ENCODE measurements at regions not wholly inside any gene's neighbourhood (a gene's known extent, or its start where the extent isn't known, plus 50 kb on each side); places are given as distances from the start of the nearest gene placed in this dataset.

GRCh38 chr3:18044191-18044590, 301.8 kb upstream of the TBC1D5 start:
- DNase-seq (ENCODE audit: low spot score), result no peak

DNA sequence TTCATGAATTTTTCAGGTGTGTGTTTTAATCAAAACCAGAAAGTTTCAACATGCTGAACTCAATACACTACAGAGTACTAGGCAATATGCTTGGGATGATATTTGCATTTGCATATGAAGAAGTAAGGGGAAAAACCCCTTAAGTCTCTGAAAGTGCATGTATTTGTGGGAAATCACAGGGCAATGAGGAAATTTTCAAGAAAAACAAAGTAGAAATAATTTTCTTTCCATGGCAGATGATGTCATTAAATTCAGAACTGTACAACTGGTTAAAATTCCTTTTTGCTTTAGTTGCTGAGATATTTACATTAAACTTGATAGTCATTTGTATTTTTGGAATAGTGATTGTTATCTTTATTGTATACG, 294.0 kb upstream of the TBC1D5 start:
- DNase-seq (ENCODE audit: low spot score), result no peak

GRCh38 chr3:18035641-18036449, 293.4 kb upstream of the TBC1D5 start:
- no peak for DNase-seq (ENCODE audit: low spot score)

DNA sequence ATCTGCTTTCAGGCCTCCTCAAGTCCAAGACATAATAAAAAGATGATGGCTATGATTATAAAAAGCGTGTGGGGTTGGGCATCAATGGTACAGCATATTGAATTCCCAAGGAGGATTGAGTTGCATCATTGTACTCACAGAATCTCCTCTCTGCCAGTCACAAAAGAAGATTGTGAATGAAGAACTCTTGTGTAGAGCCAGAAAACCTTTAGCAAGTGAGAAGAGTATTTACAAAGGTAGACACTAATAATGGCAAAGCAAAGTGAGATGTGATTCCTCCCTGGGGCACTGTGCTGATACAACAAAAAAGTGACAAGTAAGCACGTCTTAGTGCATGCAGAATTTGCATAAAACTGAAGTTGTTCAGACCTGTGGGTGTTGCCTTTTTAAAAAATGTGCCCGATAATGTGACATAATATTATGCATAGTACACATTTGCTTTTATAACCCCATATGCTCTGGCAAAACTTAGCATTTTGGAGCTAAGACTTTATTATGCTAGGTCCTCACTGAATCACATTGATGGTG, 291.2 kb upstream of the TBC1D5 start:
- DNase-seq (ENCODE audit: low spot score), result no peak

GRCh38 chr3:18030371-18030870, 288.0 kb upstream of the TBC1D5 start:
- no peak for DNase-seq (ENCODE audit: low spot score)

GRCh38 chr3:18027161-18027939, 284.9 kb upstream of the TBC1D5 start:
- no peak for DNase-seq (ENCODE audit: low spot score)

DNA sequence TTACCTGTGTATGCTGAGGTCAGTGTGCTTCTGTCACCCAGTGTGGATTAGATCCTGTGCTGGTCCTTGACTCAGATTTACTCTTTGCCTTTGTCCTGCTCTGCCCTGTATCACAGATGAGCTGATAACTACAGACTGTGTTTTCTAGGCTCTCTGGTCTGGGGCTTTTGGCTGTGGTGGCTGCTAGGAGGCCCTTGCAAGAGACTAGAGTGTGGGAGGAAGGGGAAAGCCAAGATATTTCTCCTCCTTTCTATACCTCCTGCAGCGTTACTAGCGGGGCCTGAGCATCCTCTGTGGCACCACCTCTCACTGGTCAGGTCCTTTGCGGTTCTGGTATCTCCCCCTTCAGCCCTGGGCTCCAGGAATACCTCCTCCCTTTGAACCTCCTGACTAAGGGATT, 282.3 kb upstream of the TBC1D5 start:
- no peak for DNase-seq (ENCODE audit: low spot score)

GRCh38 chr3:18019161-18019495, 276.7 kb upstream of the TBC1D5 start:
- no peak for DNase-seq (ENCODE audit: low spot score)

GRCh38 chr3:18018491-18019160, 276.2 kb upstream of the TBC1D5 start:
- no peak for DNase-seq (ENCODE audit: low spot score)

DNA sequence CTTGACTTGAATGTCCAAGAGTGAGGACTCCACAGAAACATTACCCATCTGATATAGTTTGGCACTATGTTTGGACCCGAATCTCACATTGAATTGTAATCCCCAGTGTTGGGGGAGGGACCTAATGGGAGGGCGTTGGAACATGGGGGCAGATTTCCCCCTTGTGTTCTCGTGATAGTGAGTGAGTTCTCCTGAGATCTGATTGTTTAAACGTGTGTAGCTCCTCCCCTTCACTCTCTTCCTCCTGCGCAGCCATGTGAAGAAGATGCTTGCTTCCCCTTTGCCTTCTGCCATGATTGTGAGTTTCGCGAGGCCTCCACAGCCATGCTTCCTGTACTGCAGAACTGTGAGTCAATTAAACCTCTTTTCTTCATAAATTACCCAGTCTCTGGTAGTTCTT, 273.9 kb upstream of the TBC1D5 start:
- DNase-seq (ENCODE audit: low spot score), result no peak

DNA sequence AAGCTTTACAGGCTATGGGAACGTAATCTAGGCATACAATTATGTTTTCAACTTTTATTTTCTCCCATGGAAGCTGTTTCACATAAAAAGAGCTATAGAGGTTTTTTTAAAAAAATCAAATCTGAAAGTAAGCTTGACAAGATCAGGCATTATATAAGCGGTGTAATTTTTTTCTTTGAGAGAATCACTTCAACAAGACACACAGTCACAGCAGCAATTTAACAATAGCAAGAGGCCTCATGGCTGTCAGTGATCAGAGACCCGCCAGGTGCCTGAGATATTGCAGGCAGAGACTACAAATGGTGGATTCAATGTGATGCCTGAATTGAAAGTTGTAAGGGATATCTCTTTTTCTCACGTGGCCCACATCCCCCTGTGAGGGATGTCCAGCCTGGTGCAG, 270.5 kb upstream of the TBC1D5 start:
- DNase-seq (ENCODE audit: low spot score), result no peak

- no peak for DNase-seq (ENCODE audit: low spot score)
Measured at GRCh38 chr3:18012436-18012835, 270.0 kb upstream of the TBC1D5 start.

GRCh38 chr3:18011387-18011786, 269.0 kb upstream of the TBC1D5 start:
- no peak for DNase-seq (ENCODE audit: low spot score)

GRCh38 chr3:18010001-18010400, 267.6 kb upstream of the TBC1D5 start:
- no peak for DNase-seq (ENCODE audit: low spot score)

DNA sequence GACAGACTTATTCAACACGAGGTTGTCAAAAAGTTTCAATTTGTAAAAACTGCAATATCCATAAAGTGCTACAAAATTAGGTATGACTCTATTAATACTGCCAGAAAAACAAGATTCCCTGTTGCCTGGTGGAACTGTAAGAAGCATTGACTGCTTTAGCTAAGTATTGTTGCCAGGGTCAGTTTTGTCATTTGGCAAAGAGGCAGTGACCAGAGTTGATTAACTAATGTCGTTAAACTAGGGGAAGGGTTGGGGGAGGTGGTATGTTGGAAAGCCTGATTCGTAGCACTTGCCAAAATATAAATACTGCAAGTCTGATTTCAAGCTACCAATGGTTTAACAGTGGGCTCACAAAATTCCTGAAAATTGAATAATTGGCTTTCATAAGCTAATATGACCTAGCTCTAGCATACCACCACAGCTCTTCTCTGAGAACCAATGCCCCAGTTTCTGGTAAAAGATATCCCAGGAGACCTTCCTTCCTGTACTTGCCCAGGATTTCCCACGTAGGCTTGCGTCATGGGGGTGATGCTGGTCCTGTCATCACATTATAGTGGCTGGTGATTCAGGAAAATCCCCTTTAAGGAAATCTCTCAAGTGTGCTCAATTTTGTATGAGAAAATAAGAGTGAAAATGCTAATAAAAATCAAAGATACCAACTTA, 266.4 kb upstream of the TBC1D5 start:
- DNase-seq (ENCODE audit: low spot score), result no peak

DNA sequence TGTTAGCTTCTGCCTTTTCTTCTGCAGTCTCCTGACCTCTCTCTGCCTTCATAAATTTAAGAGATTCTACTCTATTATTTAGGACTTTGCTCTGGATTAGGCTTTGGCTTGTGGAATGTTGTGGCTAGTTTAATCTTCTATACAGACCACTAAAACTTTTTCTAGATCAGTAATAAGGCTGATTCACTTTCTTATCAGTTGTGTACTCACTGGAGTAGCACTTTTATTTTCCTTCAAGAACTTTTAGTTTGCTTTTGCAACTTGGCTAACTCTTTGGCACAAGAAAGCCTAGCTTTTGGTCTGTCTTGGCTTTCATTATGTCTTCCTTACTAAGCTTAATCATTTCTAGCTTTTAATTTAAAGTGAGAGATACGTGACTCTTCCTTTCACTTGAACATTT, 265.5 kb upstream of the TBC1D5 start:
- DNase-seq (ENCODE audit: low spot score), result no peak

- no peak for DNase-seq (ENCODE audit: low spot score)
Measured at GRCh38 chr3:17995769-17996168, 253.3 kb upstream of the TBC1D5 start.

DNA sequence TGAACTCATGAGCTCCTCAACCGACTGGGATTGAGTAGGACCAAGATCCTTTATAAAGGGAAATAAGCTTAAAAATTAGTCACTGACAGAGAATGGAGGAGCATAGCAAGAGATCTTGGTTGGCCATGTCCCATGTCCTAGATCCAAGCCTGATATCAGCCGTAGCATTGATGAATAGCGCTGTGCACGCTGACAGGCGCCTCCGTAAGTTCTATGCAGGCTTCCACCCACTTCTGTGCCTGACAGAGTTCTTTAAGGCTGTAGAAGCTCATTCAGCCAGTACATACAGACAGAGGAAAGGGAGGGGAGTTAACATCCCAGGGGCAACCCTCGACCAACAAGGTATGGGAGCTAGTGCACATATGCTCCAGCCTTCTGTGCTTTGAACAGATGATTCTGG, 251.7 kb upstream of the TBC1D5 start:
- DNase-seq (ENCODE audit: low spot score), result no peak

- DNase-seq (ENCODE audit: low spot score), result no peak
Measured at GRCh38 chr3:17990390-17990789, 248.0 kb upstream of the TBC1D5 start.

DNA sequence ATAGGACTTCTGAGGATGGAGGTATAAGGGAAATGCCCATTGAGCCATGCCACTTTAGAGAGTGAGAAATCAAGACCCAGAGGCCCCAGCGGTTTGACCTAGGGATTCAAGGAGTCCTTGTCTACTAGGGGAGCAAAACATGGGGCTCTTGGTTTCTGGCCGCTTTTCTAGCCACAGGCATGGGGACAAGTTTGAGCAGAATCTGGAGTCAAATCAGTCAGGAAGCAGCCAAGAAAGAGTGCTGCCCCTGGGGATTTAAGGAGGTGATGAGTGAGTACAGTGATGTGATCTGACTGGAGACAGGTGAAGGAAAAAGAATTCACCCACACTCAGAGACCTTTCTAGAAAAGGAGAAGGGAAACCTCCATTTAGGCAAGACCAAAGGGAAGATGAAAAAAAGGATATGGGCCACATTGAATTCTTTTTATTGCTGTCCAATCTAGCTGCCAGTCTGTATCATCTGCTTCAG, 244.0 kb upstream of the TBC1D5 start:
- no peak for DNase-seq (ENCODE audit: low spot score)

- DNase-seq (ENCODE audit: low spot score), result no peak
Measured at GRCh38 chr3:17985658-17986347, 243.4 kb upstream of the TBC1D5 start.
